Mucosa of gallbladder (tissue), 1 donor: ENCODE measurements at regions not wholly inside any gene's neighbourhood (a gene's known extent, or its start where the extent isn't known, plus 50 kb on each side); places are given as distances from the start of the nearest gene placed in this dataset.

Experiments used
- DNase-seq: peaks from one replicate; pipeline ENCODE4 v3.0.0-alpha.2; 2020; ENCODE audit warnings: low spot score
- donor health status: DM: no; HTN: no; CAD: no.

DNA sequence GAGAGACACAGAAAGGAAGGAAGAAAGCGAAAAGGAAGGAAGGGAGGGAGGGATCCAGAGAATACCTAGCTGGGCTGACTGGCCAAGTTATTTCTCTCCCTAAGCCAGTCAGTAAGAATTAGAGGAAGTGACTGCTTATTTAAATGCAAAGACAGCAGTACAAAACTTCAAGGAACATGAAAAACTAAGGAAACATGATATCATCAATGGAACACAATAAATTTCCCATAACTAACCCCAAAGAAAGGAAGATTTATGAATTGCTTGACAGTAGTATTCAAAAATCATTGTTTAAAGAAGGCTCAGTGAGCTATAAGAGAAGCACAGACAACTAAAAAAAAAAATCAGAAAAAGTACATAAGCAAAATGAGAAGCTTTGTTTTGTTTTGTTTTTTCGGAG is 252.3 kb upstream of the SASH1 start:
- DNase-seq, result no peak

DNA sequence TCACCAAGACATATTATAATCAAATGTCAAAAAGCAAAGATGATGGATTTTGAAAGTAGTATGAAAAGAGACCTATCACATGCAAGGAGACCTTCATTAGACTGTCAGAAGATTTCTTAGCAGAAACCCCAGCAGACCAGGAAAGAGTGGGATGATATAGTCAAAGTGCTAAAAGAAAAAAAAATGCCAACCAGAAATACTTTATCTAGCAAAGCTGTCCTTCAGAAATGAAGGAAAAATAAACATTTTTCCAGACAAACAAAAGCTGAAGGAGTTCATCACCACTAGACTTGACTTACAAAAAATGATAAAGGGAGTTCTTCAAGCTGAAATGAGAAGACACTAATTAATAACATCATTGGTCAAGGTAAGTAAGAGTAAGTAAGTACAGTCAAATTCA is 251.2 kb upstream of the SASH1 start:
- DNase-seq, result no peak

DNA sequence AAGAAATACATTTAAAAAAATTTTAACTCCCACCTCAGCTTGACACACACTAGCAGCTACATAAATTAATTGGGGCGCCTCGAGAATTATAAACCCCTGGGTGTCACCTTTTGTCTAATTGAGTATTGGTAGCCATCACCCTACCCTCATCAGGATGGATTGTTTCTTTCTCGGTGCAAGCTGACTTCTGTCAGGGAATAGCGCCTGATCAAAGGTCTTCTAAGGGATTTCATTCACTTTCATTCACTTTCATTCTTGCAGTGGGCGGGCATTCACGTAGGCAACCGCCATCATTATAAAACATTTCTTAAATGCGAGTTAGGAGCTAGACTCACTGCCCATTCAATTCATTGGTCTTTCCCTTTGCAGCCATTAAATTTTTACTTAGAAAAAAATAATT is 239.2 kb upstream of the SASH1 start:
- DNase-seq, result no peak

DNA sequence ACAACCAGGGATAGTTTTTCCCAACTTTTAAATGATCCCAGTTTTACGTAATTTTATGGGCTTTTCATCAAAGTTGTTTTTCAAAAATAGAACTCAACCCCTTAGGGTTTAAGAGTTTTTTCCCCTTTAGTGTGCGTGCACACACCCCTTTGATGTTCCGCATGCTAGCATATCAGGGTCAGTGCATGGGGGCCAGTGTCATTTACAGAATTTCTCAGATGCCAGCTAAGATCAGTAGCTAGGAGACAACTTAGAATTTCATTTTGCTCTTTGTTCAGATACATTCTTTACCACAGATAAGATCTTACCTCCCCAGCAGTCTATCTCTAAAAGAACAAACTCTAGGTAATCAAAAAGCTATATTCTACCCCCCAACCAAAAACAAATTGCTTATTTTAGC is 238.5 kb upstream of the SASH1 start:
- no peak for DNase-seq

DNA sequence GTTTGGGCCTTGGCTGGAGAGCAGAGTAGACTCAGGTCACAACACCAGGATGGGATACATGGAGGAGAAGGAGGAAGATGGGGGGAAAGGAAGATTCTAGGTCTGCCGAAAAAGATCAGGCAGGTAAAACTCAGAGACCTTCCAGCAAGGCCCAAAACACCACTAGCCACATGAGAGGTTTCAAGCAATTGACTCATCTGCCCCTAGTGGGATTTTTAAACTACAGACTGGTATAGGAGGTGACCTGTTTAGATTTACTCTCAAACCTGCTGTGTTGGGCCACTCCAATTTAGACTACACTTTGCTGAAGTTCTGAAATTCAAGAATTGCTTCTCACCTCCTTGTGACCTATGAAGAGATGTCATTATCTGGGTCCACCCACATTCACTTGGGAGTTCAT is 236.9 kb upstream of the SASH1 start:
- no peak for DNase-seq

DNA sequence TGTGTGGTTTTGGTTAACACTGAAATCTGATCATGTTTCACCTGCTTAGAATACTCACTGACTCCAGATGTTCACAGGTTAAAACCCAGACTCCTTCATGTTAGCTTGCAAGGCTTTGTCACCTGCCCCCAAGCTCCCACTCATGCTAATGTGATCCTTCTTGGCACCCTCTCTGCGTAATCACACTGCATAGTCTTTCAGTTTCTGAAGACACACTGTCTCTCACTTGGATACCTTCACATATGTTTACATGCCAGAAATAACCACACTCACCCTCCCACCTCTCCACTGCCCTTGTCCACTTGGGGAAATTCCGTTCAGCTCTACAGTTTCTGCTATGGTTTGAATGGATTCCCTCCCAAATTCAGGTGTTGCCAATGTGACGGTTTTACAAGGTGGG is 234.7 kb upstream of the SASH1 start:
- DNase-seq, result no peak

DNA sequence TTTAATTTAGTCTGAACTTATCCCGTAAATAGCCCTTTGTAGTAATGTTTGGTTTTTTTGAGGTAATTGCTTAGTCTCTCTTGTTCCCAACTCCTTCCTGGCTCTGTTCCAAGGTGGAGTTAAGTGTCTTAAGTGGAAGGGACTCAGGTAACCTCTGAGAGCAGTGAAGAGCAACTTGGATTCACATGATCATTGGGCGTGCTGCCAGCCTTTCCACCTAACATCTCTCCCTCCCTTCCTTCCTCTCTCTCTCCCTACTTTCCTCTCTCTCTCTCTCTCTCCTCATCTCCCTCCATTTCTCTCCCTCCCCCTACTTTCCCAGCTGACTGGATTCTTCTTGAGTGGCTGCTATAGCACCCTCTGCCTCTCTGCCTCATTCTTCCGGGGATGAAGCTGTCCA is 232.9 kb upstream of the SASH1 start:
- DNase-seq, result peak; percentile 25

DNA sequence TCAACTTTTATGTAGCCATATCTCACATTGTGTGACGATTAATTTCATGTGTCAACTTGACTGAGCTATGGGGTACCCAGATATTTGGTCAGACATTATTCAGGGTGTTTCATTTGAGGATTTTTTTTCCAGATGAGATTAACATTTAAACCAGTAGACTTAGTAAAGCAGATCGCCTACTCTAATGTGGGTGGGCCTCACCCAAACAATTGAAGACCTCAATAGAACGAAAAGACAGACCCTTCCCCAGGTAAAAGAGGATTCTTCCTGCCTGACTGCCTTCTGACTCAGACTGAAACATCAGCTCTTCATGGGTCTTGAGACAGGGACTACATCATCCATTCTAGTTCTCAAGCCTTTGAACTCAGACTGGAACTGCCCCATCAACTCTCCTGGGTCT is 231.7 kb upstream of the SASH1 start:
- no peak for DNase-seq

DNA sequence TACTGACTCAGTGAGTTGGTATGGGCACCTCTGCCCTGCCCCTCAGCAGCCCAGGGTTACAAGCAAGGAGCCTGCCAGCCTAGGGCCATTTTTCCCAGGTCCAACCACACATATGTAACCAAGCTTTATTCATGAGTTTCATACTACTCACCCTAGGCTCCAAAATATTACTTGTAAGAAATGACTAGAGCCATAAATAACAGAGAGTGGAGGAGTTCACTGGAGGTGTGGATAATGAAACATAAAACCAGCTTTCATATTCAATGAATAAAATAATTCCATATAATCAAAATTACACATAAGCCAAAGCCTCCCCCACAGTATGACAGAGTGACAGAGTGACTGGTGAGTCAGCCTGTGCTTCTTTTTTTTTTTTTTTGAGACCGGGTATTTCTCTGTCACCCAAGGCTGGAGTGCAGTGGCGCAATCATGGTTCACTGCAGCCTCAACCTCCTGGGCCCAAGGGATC is 229.8 kb upstream of the SASH1 start:
- DNase-seq, result no peak

DNA sequence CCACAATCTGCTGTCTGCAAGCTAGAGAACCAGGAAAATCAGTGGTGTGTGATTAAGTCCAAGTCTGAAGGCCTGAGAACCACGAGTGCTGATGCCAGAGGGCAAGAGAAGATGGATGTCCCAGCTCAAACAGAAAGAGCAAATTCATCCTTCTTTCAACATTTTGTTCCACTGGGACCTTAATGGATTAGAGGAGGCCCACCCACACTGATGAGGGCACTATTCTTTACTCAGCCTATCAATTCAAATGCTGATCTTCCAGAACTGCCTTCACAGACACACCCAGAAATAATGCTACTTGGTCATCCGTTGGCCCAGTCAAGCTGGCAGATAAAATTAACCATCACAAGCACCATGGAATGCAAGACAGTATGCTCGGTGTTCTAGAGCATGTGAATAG is 226.6 kb upstream of the SASH1 start:
- DNase-seq, result no peak

DNA sequence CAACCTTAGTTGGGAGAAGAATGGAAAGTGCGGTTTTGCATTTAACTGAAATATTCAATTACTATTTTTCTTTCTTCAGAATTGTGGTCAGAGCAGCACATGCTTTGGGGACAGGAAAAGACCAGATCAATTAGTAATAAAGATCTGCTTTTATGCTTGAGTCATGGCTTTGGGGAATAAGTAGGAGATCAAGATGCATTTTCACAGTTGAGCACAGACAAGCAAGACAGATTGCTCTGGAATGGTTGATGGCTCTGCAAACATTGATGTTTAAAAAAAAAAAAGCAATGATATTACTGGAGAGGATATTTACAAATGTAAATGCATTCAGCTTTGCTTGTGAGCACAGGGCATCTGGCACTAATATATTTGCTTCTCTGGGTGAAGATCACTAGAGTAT is 224.4 kb upstream of the SASH1 start:
- no peak for DNase-seq

DNA sequence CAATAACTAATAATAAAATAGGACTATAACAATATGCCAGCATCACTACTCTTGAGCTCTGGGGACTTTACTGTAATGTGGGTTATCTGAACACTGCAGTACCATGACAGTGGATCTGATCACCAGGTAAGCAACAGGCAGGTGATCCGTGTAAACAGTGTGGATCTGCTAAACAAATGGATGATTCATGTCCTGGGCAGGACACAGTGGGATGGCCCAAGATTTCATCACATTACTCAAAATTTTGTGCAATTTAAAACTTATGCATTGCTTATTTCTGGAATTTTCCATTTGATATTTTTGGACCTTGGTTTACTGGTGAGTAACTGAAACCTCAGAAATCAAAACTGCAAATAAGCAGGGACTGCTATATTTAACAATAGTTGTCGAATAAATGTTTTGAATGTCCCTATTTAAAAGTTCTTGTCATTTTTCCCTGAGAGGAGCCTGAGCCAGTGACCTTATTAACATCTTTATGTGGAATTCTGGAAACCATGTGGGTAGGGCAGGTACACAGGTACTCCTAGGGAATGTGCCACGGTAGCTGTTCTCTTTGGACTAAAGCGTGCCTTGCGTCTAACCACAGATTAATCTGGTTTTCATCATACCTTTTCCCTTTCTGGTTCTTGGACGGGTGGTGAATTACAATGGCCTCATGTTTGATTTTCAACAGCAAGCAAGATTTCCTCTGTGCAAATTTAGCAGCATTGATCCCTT is 214.5 kb upstream of the SASH1 start:
- DNase-seq, result no peak

DNA sequence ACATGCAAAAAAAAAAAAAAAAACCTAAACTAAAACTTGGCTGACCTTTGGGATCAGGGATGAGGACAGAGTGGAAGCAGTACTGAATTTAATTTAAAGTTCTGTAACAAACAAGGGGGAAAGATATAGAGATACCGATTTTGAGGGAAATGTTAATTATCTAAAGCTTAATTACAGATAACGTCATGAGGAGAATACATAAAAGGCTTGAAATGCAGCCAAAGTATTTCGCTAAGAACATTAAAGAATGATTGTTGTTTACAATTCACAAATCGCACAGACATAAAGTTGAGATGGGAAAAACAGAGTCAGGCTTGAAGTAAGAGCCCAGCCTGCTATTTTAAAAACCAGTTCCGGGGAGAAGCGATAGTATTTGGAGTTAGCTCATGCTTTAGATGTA is 208.0 kb upstream of the SASH1 start:
- DNase-seq, result no peak

DNA sequence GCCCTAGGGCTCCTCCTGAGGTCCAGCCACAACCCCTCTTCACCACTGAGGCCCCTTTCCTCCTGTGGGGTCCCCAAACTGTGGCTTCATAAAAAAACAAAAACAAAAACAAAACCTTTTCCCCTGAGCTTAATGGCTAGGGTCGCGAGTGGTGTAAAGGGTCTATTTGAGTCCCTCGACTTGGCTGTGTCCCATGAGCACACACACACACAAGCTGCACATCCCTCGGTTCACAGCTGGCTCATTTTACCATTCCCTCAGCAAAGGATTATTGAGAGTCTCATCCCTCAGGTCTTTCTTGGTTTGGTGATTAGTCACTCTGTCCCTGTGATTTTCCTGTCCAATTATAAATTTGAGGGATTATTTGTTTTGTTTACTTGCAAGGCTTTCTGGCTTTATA is 206.1 kb upstream of the SASH1 start:
- no peak for DNase-seq

DNA sequence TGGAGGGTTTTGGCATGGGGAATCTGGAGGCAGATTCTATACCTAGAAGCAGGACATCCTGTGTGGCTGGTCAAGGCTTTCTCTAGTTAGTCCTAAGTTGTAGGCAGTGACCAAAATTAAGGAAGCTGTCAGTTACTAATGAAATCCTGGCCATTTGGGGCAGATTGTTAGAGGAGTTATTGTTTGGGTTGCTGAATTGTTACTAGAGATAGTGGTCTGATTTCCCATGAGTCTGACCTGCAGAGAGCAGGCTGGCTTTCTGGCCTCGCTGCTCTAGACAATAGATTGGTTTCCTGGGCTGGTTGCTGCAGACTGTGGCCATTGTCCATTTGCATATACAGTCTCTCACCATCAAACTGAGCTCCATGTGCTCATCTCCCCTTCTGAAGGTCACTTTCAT is 205.0 kb upstream of the SASH1 start:
- no peak for DNase-seq

DNA sequence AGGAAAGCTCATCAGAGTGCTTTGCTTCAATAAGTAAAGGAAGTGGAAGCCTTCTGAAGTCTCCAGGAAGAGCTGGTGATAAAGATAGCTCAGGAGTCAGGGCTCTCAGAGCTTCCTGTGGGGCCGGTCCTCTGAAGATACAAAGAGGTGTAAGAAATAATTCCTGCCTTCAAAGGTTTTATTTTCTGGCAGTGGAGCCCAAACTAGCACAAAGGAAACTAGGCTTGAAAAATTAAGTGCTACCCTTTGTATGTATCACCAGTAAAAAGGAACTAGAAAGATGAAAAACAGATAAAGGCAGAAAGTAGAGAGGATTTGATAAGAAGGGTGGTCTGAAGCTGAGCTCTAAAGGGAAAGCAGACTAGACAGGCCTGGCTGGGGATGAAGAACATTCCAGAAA is 204.1 kb upstream of the SASH1 start:
- no peak for DNase-seq

DNA sequence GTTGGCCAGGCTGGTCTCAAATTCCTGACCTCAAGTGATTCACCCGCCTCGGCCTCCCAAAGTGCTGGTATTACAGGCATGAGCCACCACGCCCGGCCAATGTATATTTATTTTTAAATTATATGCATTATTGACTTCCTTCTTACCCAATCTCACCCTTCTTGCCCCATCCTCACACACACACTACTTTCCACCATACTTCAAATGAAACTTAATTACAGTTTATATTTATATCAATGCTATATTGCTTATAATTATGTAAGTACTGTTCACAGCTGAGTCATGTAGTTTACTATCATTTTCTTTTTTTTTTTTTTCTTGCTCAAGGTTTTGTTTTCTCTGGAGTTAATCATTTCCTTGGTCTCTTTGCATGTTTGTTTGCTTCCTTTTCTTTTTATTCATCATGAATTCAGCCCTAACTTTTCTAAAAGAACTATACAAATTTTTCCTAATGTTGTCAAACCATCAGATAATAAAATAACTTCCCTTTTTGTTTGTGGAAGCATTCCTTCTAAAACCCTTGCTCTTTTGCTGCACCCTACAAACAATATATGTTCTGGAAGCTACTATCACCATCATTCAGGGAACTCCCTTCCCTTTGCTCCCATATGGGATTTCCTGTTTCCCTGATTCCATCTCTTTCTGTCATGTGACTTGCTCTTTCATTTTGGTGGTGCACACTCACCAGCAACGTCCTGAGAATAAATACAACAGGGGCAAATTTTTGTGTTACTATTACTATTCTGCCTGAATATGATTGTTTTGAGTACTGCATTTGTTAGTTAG is 201.7 kb upstream of the SASH1 start:
- no peak for DNase-seq

DNA sequence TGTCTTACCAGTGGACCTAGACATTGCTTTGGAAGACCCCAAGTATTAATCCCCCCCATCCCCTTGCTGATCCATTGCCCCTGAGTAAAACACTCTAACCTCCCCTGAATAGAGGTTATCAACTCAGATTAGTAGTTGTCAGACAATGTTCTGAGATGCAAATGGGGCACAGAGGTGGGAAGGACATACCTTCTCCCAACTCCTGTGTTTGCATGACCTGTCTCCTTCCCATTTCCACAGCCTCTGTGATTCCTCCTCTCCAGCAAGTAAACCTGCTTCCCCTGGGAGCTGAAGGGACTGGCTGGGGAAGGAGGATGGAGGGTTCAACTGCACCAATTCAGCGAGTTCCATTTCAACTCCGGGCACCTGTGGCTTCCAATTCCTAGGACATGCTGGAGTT is 199.8 kb upstream of the SASH1 start:
- no peak for DNase-seq

DNA sequence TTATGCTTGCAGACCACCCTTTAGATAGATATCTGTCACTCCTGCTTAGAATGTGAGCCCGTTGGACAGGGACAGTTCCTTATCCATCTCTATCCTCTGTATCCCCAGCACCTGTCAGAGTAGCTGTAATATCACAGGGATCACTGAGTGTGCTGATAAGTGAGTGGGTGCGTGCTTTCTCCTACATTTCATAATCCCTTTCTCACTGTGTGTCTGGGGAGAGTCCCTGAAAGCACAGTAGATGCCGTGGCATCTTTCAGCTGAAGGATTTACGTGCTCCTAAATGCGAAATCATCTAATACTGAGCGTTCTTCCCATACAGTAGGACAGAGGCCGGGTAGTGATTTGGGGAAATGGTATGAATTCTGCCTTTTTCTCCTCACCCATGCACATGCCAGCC is 198.9 kb upstream of the SASH1 start:
- DNase-seq, result no peak

DNA sequence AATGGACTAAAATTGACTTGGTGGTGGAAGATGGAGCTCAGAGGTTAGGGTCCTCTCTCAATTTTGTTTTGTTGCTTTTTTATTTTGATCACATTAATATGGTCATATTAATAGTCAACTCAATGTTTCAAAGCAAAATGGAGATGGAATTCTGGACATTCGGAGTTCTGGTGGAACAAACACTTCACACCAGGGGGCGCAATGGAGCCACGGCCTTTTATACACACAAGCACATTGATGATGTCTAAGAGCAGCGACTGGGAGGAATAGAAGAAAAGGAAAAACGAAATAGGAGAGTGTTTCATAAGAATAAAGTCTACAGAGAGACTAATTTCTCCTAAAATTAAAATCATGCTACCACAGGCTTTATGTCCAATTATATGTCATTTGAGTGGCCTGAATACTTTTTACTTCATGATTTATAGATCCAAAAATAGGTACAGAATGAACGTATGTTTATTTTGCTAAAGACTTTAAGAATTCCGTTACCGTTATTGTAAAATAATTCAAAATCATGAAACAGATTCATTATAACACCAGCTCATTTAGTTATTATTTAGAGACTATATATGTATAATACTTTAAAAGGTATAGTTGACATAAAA is 197.6 kb upstream of the SASH1 start:
- peak; percentile 59 for DNase-seq

DNA sequence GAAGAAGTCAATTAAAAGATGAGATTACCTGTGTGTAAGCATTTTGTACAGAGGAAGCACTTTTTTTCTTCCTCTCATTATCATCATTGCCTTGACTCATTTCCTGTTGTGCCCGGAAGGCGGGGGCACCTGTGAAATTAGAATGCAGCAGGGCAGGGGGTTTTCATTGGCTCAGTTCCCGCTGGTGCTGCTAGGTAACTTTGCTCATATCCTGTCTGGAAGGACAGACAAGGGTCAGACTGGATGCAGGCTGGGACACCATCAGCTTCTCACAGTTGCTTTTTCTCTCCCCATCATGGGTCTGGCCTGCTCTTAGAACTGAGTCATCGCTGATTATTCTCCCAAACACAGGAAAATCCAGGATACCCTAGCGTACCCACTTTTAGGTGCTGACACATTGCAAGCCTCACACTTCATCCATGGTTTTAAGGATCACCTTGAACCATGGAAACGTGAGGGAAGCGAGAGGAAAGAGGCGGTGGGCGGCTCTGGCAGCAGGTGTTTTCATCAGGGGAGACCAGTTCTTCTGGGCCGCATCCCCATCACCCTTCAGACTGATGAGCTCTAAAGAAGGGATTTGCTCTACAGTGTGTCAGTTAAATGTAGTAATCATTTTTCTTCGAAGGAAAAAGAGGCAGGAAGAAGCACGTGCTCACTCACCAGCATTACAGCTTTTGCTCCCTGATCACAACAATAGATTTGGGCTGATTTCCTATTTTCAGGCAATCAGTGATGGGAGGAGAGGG is 195.7 kb upstream of the SASH1 start:
- no peak for DNase-seq

DNA sequence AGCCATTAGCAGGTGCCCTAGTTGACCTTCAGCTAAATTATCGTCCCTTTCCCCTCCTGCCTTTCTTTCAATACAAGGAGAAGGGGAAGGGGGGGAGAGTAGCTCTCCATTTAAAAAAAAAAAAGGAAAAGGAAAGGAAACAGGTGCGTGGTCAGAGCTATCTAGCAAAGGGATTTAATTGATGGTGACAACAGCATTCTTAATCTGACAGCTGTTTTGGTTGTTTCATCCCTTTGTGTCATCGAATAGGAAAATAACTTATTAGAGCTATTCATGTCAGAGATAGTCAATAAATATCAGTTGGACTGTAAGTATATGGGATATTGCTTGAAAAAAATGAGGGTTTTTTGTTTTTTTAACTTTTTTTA is 195.2 kb upstream of the SASH1 start:
- DNase-seq, result no peak
